GM23248 (cell line): ENCODE measurements at regions not wholly inside any gene's neighbourhood (a gene's known extent, or its start where the extent isn't known, plus 50 kb on each side); places are given as distances from the start of the nearest gene placed in this dataset.

ENCODE experiments used
- DNase-seq: peaks from one replicate; pipeline ENCODE4 v3.0.0-alpha.2; 2015
- H2AFZ ChIP-seq: fragments of 200-600 bp; sonication (generic); 2 replicates; pipeline ENCODE4 v1.6.1; 2016; ENCODE audit warnings: antibody characterized with exemption
- H3F3A ChIP-seq: fragments of 200-600 bp; sonication (generic); 2 replicates; pipeline ENCODE4 v1.6.1; 2016; ENCODE audit warnings: mild to moderate bottlenecking, antibody characterized with exemption, mixed run types; ENCODE audit not compliant: insufficient read depth
- H3K27ac ChIP-seq: fragments of 200-600 bp; sonication (generic); 2 replicates; pipeline ENCODE4 v1.5.1; 2016; ENCODE audit warnings: mild to moderate bottlenecking
- H3K27me3 ChIP-seq: fragments of 200-600 bp; sonication (generic); replicated peaks from 2 replicates; pipeline ENCODE4 v1.6.1; 2016; ENCODE audit warnings: mild to moderate bottlenecking; ENCODE audit not compliant: insufficient read depth
- H3K36me3 ChIP-seq: fragments of 200-600 bp; sonication (generic); 2 replicates; pipeline ENCODE4 v1.6.1; 2016; ENCODE audit warnings: low read depth, mild to moderate bottlenecking
- H3K4me1 ChIP-seq: fragments of 200-600 bp; sonication (generic); 2 replicates; pipeline ENCODE4 v1.6.1; 2016; ENCODE audit warnings: mild to moderate bottlenecking; ENCODE audit not compliant: insufficient read depth
- H3K4me2 ChIP-seq: fragments of 200-600 bp; sonication (generic); one replicate; pipeline ENCODE4 v1.6.1; 2016; ENCODE audit warnings: mild to moderate bottlenecking; ENCODE audit not compliant: unreplicated experiment
- H3K4me3 ChIP-seq: fragments of 200-600 bp; sonication (generic); 2 replicates; pipeline ENCODE4 v1.5.1; 2016; ENCODE audit warnings: mild to moderate bottlenecking
- H3K79me2 ChIP-seq: fragments of 200-600 bp; sonication (generic); 2 replicates; pipeline ENCODE4 v1.6.1; 2016; ENCODE audit warnings: mild to moderate bottlenecking; ENCODE audit not compliant: insufficient read depth
- H3K9ac ChIP-seq: fragments of 200-600 bp; sonication (generic); 2 replicates; pipeline ENCODE4 v1.6.1; 2016; ENCODE audit warnings: mild to moderate bottlenecking
- H3K9me2 ChIP-seq: fragments of 200-600 bp; sonication (generic); 2 replicates; pipeline ENCODE4 v1.6.1; 2016; ENCODE audit warnings: mixed run types, mild to moderate bottlenecking, moderate library complexity; ENCODE audit not compliant: insufficient read depth
- H3K9me3 ChIP-seq: fragments of 200-600 bp; sonication (generic); one replicate; pipeline ENCODE4 v1.6.1; 2017; ENCODE audit warnings: low read depth
- H4K20me1 ChIP-seq: fragments of 200-600 bp; sonication (generic); 2 replicates; pipeline ENCODE4 v1.6.0; 2016; ENCODE audit not compliant: insufficient read depth
- EZH2 ChIP-seq: fragments of 200-600 bp; sonication (generic); IDR thresholded peaks from 2 replicates; pipeline ENCODE4 v1.6.1; 2018; ENCODE audit warnings: antibody characterized with exemption, mild to moderate bottlenecking; ENCODE audit not compliant: insufficient read depth, poor library complexity, severe bottlenecking
- EZH2phosphoT487 ChIP-seq: fragments of 200-600 bp; sonication (generic); IDR thresholded peaks from 2 replicates; pipeline ENCODE4 v1.6.1; 2018; ENCODE audit warnings: antibody characterized with exemption, moderate library complexity, mild to moderate bottlenecking, low read depth; ENCODE audit not compliant: insufficient read depth
- WGBS, 2 experiments: methylation state at CpG; one replicate each; pipeline ENCODE4 v1.1.6; 2015 to 2017; ENCODE audit warnings: low lambda C conversion rate in 2 of 2, low coverage in 1 of 2; ENCODE audit errors: missing lambda C conversion rate in 2 of 2; 5-methylcytosine and 5-hydroxymethylcytosine counted together
- in situ Hi-C: fragments of 300-500 bp; cut with MboI; formaldehyde crosslinking; loops from 2 replicates; pipeline ENCODE4 v1.15.0; 2020

GRCh38 chr2:15842758-15843666 lies 97.3 kb upstream of the MYCN start:
- Histone ChIP-seq H2AFZ (no peak overlapping the region), H3K9me2 (no peaks in the 10 kb centered on the region), H3K4me2 (no peak overlapping the region), H3K4me1 (no peaks in the 10 kb centered on the region), H3K27ac (no peak overlapping the region), H3K27me3 (no peaks in the 10 kb centered on the region), H3K9me3 (no peaks in the 10 kb centered on the region), H3F3A (no peaks in the 10 kb centered on the region), H3K36me3 (no peaks in the 10 kb centered on the region), H4K20me1 (no peaks in the 10 kb centered on the region), H3K79me2 (no peaks in the 10 kb centered on the region), H3K9ac (no peak overlapping the region), H3K4me3 (no peak overlapping the region)
- DNase-seq: no peak
- TF ChIP-seq EZH2: no peak
- TF ChIP-seq EZH2phosphoT487: no peak
- in situ Hi-C loops: no loop called here
- WGBS, 2 experiments: 55 to 58% methylated on average over 29 to 34 of the region's 34 CpGs

GRCh38 chr2:15844211-15844801 lies 96.0 kb upstream of the MYCN start:
- 18 to 28% methylated on average over 9 to 11 of the region's 11 CpGs for WGBS, 2 experiments
- no peak overlapping the region for H3K9ac ChIP-seq
- H3K79me2 ChIP-seq: no peaks in the 10 kb centered on the region
- H3K4me2 ChIP-seq: no peak overlapping the region
- no peaks in the 10 kb centered on the region for H3F3A ChIP-seq
- no peaks in the 10 kb centered on the region for H3K27me3 ChIP-seq
- H3K9me3 ChIP-seq: no peaks in the 10 kb centered on the region
- H3K4me1 ChIP-seq: no peaks in the 10 kb centered on the region
- no peaks in the 10 kb centered on the region for H3K9me2 ChIP-seq
- no peak for DNase-seq
- H3K4me3 ChIP-seq: no peak overlapping the region
- no peak for TF ChIP-seq EZH2phosphoT487
- no peak overlapping the region for H2AFZ ChIP-seq
- no peak overlapping the region for H3K27ac ChIP-seq
- no peaks in the 10 kb centered on the region for H3K36me3 ChIP-seq
- in situ Hi-C loops: no loop called here
- no peaks in the 10 kb centered on the region for H4K20me1 ChIP-seq

GRCh38 chr2:15845294-15845693 lies 95.1 kb upstream of the MYCN start:
- no peak overlapping the region for H3K27ac ChIP-seq
- H4K20me1 ChIP-seq: no peaks in the 10 kb centered on the region
- in situ Hi-C loops: no loop called here
- no peaks in the 10 kb centered on the region for H3K4me1 ChIP-seq
- no peaks in the 10 kb centered on the region for H3F3A ChIP-seq
- H3K4me3 ChIP-seq: no peak overlapping the region
- TF ChIP-seq EZH2: no peak
- TF ChIP-seq EZH2phosphoT487: no peak
- 28 to 29% methylated on average over 3 of the region's 3 CpGs for WGBS, 2 experiments
- no peaks in the 10 kb centered on the region for H3K27me3 ChIP-seq
- H2AFZ ChIP-seq: no peak overlapping the region
- no peak overlapping the region for H3K9ac ChIP-seq
- H3K9me2 ChIP-seq: no peaks in the 10 kb centered on the region
- no peaks in the 10 kb centered on the region for H3K9me3 ChIP-seq
- no peak overlapping the region for H3K4me2 ChIP-seq
- no peaks in the 10 kb centered on the region for H3K36me3 ChIP-seq
- no peak for DNase-seq
- H3K79me2 ChIP-seq: no peaks in the 10 kb centered on the region

- Histone ChIP-seq H3F3A (no peaks in the 10 kb centered on the region), H3K27me3 (no peaks in the 10 kb centered on the region), H3K9me3 (no peaks in the 10 kb centered on the region), H3K4me3 (no peak overlapping the region), H3K9me2 (no peaks in the 10 kb centered on the region), H3K36me3 (no peaks in the 10 kb centered on the region), H3K79me2 (no peaks in the 10 kb centered on the region), H2AFZ (no peak overlapping the region), H4K20me1 (no peaks in the 10 kb centered on the region), H3K27ac (no peak overlapping the region), H3K4me2 (no peak overlapping the region), H3K4me1 (no peaks in the 10 kb centered on the region), H3K9ac (no peak overlapping the region)
- 37 to 38% methylated on average over 10 of the region's 10 CpGs for WGBS, 2 experiments
- TF ChIP-seq EZH2: no peak
- TF ChIP-seq EZH2phosphoT487: no peak
- no peak for DNase-seq
- in situ Hi-C loops: no loop called here
These were observed 94.5 kb upstream of the MYCN start for GRCh38 chr2:15845737-15846405.
